SK-N-SH (cell line): ENCODE measurements at regions not wholly inside any gene's neighbourhood (a gene's known extent, or its start where the extent isn't known, plus 50 kb on each side); places are given as distances from the start of the nearest gene placed in this dataset.

Experiments used
- CTCF ChIA-PET: fragments of 300-600, 350-600 bp; formaldehyde crosslinking; extraction: SDS; loops from one replicate; lab custom pipeline; 2021; lab: Yijun Ruan, JAX
- POLR2A ChIA-PET: fragments of 350-600 bp; sonication (Branson Sonifier 250); formaldehyde crosslinking; extraction: SDS; loops from one replicate; lab custom pipeline; 2020; ENCODE audit warnings: antibody characterized with exemption, inconsistent platforms; lab: Yijun Ruan, JAX
- DNase-seq: peaks from one replicate; pipeline ENCODE4 v3.0.0; 2012
- H2AFZ ChIP-seq: fragments of 200-600 bp; sonication (generic); 2 replicates; pipeline ENCODE4 v1.8.1; 2016; ENCODE audit warnings: antibody characterized with exemption, mild to moderate bottlenecking, low read depth
- H3F3A ChIP-seq: fragments of 200-600 bp; sonication (generic); replicated peaks from 2 replicates; pipeline ENCODE3; 2016; ENCODE audit warnings: antibody characterized with exemption, mild to moderate bottlenecking; ENCODE audit not compliant: insufficient read depth
- H3K27ac ChIP-seq, 2 experiments: fragments of 200-500 bp in 1 of 2; fragments of 200-600 bp in 1 of 2; sonication (Bioruptor generic) in 1 of 2; sonication (generic), shearing (Covaris generic) in 1 of 2; 2 replicates each; pipeline versions ENCODE4 v1.5.1 to v1.6.1; 2014 to 2016; ENCODE audit warnings: low read depth in 2 of 2, inconsistent platforms in 1 of 2, low read length in 1 of 2, mild to moderate bottlenecking in 1 of 2, mixed read lengths in 1 of 2
- H3K27me3 ChIP-seq: fragments of 200-600 bp; sonication (generic), shearing (Covaris generic); 2 replicates; pipeline ENCODE4 v1.6.1; 2016; ENCODE audit warnings: mixed run types; ENCODE audit not compliant: insufficient read depth
- H3K36me3 ChIP-seq, 2 experiments: fragments of 200-500 bp in 1 of 2; fragments of 200-600 bp in 1 of 2; sonication (Bioruptor generic) in 1 of 2; sonication (generic) in 1 of 2; replicated peaks in 1 of 2; 2 replicates each; pipeline versions ENCODE3 to v1.5.1; 2014 to 2016; ENCODE audit warnings: low read length in 1 of 2, mild to moderate bottlenecking in 1 of 2; ENCODE audit not compliant: insufficient read depth in 2 of 2, control insufficient read depth in 1 of 2
- H3K4me1 ChIP-seq, 2 experiments: fragments of 200-500 bp in 1 of 2; fragments of 200-600 bp in 1 of 2; sonication (Bioruptor generic) in 1 of 2; sonication (generic), shearing (Covaris generic) in 1 of 2; 2 replicates each; pipeline versions ENCODE4 v1.5.1 to v1.6.1; 2014 to 2016; ENCODE audit warnings: low read depth in 1 of 2, low read length in 1 of 2, mixed run types in 1 of 2; ENCODE audit not compliant: insufficient read depth in 2 of 2, control insufficient read depth in 1 of 2
- H3K4me2 ChIP-seq: fragments of 200-600 bp; sonication (generic), shearing (Covaris generic); 2 replicates; pipeline ENCODE4 v1.6.1; 2017; ENCODE audit warnings: mixed run types
- H3K4me3 ChIP-seq, 2 experiments: fragments of 200-500 bp in 1 of 2; fragments of 200-600 bp in 1 of 2; sonication (Bioruptor generic) in 1 of 2; sonication (generic), shearing (Covaris generic) in 1 of 2; 2 replicates each; pipeline versions ENCODE4 v1.5.1 to v1.8.1; 2014 to 2016; ENCODE audit warnings: low read depth in 2 of 2, inconsistent platforms in 1 of 2, low read length in 1 of 2, mild to moderate bottlenecking in 1 of 2, mixed read lengths in 1 of 2, moderate library complexity in 1 of 2
- H3K79me2 ChIP-seq: fragments of 200-600 bp; sonication (generic); 2 replicates; pipeline ENCODE4 v1.8.1; 2017; ENCODE audit warnings: mild to moderate bottlenecking; ENCODE audit not compliant: insufficient read depth
- H3K9ac ChIP-seq: fragments of 200-600 bp; sonication (generic); 2 replicates; pipeline ENCODE4 v1.6.1; 2017; ENCODE audit warnings: mixed run types
- H3K9me2 ChIP-seq: fragments of 200-600 bp; sonication (generic); 2 replicates; pipeline ENCODE4 v1.6.1; 2017; ENCODE audit warnings: mixed run types
- H3K9me3 ChIP-seq: fragments of 200-600 bp; sonication (generic); 2 replicates; pipeline ENCODE4 v1.6.1; 2017; ENCODE audit warnings: mixed run types, mild to moderate bottlenecking, moderate library complexity
- H4K20me1 ChIP-seq: fragments of 200-600 bp; sonication (generic); 2 replicates; pipeline ENCODE4 v1.6.1; 2017; ENCODE audit warnings: mild to moderate bottlenecking, mixed run types; ENCODE audit not compliant: insufficient read depth
- EZH2phosphoT487 ChIP-seq: fragments of 200-600 bp; sonication (generic); IDR thresholded peaks from 2 replicates; pipeline ENCODE4 v1.6.1; 2017; ENCODE audit warnings: low read depth, mixed run types, mild to moderate bottlenecking, antibody characterized with exemption, moderate library complexity, borderline replicate concordance
- FOSL2 ChIP-seq: IDR thresholded peaks from 2 replicates; pipeline ENCODE4 v1.4.0; 2012; ENCODE audit warnings: low read depth, mild to moderate bottlenecking, moderate library complexity, borderline replicate concordance
- IRF3 ChIP-seq: fragments of 150-350 bp; IDR thresholded peaks from 2 replicates; pipeline ENCODE4 v1.6.1; 2016; ENCODE audit warnings: mild to moderate bottlenecking, low read depth, low read length
- MAX ChIP-seq: IDR thresholded peaks from 2 replicates; pipeline ENCODE4 v1.4.0; 2012; ENCODE audit warnings: low read depth
- MEF2A ChIP-seq: IDR thresholded peaks from 2 replicates; pipeline ENCODE4 v1.4.0; 2012; ENCODE audit warnings: low read depth, borderline replicate concordance
- MXI1 ChIP-seq: IDR thresholded peaks from 2 replicates; pipeline ENCODE4 v1.6.1; 2012; ENCODE audit warnings: mild to moderate bottlenecking, low read depth, low read length, improper control_type of control experiment
- POLR2AphosphoS5 ChIP-seq: IDR thresholded peaks from 2 replicates; pipeline ENCODE4 v1.6.1; 2012; ENCODE audit warnings: low read depth, low read length
- RAD21 ChIP-seq: IDR thresholded peaks from 2 replicates; pipeline ENCODE4 v1.6.1; 2012; ENCODE audit warnings: mild to moderate bottlenecking, low read length
- RFX5 ChIP-seq: IDR thresholded peaks from 2 replicates; pipeline ENCODE4 v1.6.1; 2012; ENCODE audit warnings: mild to moderate bottlenecking, improper control_type of control experiment, low read length
- RXRA ChIP-seq: IDR thresholded peaks from 2 replicates; pipeline ENCODE4 v1.4.0; 2012; ENCODE audit warnings: low read depth, mild to moderate bottlenecking, borderline replicate concordance
- TCF12 ChIP-seq: IDR thresholded peaks from 2 replicates; pipeline ENCODE4 v1.4.0; 2012
- TEAD4 ChIP-seq: IDR thresholded peaks from 2 replicates; pipeline ENCODE4 v1.4.0; 2012; ENCODE audit warnings: mild to moderate bottlenecking, borderline replicate concordance; ENCODE audit not compliant: insufficient read depth
- USF2 ChIP-seq: fragments of 150-350 bp; IDR thresholded peaks from 2 replicates; pipeline ENCODE4 v1.6.1; 2017; ENCODE audit warnings: antibody characterized with exemption, low read length, low read depth, borderline replicate concordance
- ZBTB33 ChIP-seq: IDR thresholded peaks from 2 replicates; pipeline ENCODE4 v1.4.0; 2012; ENCODE audit warnings: low read depth, borderline replicate concordance
- WGBS: methylation state at CpG from one replicate; pipeline ENCODE4 v1.1.6; 2017; ENCODE audit warnings: low lambda C conversion rate; 5-methylcytosine and 5-hydroxymethylcytosine counted together

- Histone ChIP-seq H2AFZ (no peak overlapping the region), H3K36me3 (no peaks in the 10 kb centered on the region), H3K79me2 (no peaks in the 10 kb centered on the region), H3K4me3 (no peak overlapping the region)
- POLR2A ChIA-PET, result no interaction called here
- DNase-seq, result no peak
- no peak for TF ChIP-seq MXI1
- TF ChIP-seq ZBTB33, result no peak
- TF ChIP-seq RAD21, result no peak
- no peak for TF ChIP-seq MEF2A
- no peak for TF ChIP-seq MAX
- TF ChIP-seq TCF12, result no peak
- no peak for TF ChIP-seq RXRA
- TF ChIP-seq, all 33 proteins: peak for 0
- CTCF ChIA-PET, result interaction anchor here (1.2 to 2.4 kb wide), 2 partner anchors 10 to 126 kb away, joined by 3 to 11 read pairs; no protein-coding TSS in a partner anchor
- H3K4me1 ChIP-seq, result peaks cover 0 to 35% of the 10 kb centered on the region in 2 experiments; a peak in 2 of 4 replicates
- no peak overlapping the region for H3K4me2 ChIP-seq
- H3F3A ChIP-seq, result no peaks in the 10 kb centered on the region
- no peaks in the 10 kb centered on the region for H3K27me3 ChIP-seq
- H3K9me2 ChIP-seq, result no peaks in the 10 kb centered on the region
- H3K9me3 ChIP-seq, result no peaks in the 10 kb centered on the region
- no peak overlapping the region; a peak in 1 of 4 replicates for H3K27ac ChIP-seq
- WGBS, result 36% methylated on average over 3 of the region's 3 CpGs
- no peak overlapping the region for H3K9ac ChIP-seq
- no peaks in the 10 kb centered on the region for H4K20me1 ChIP-seq
These were observed 140.0 kb downstream of the NSG2 start for GRCh38 chr5:174185506-174185905.

- POLR2A ChIA-PET, result no interaction called here
- no peaks in the 10 kb centered on the region for H4K20me1 ChIP-seq
- H3K27ac ChIP-seq, result no peak overlapping the region; a peak in 1 of 4 replicates
- no peaks in the 10 kb centered on the region for H3K9me3 ChIP-seq
- WGBS, result 46% methylated on average over 8 of the region's 10 CpGs
- no peak for DNase-seq
- H3K4me2 ChIP-seq, result no peak overlapping the region
- no peaks in the 10 kb centered on the region for H3K9me2 ChIP-seq
- H3K27me3 ChIP-seq, result no peaks in the 10 kb centered on the region
- no peak overlapping the region for H3K9ac ChIP-seq
- H3F3A ChIP-seq, result no peaks in the 10 kb centered on the region
- H3K36me3 ChIP-seq, result no peaks in the 10 kb centered on the region
- no peak overlapping the region for H2AFZ ChIP-seq
- no peak overlapping the region for H3K4me3 ChIP-seq
- CTCF ChIA-PET, result interaction anchor here (0.6 to 2.4 kb wide), 5 partner anchors 11 to 141 kb away, joined by 3 to 11 read pairs (median 3); partner anchors contain the start of gene NSG2
- no peaks in the 10 kb centered on the region for H3K79me2 ChIP-seq
- H3K4me1 ChIP-seq, result peaks cover 0 to 41% of the 10 kb centered on the region in 2 experiments; a peak in 2 of 4 replicates
- no peak for TF ChIP-seq RAD21
- no peak for TF ChIP-seq FOSL2
- no peak for TF ChIP-seq TEAD4
- TF ChIP-seq RFX5, result no peak
- no peak for TF ChIP-seq EZH2phosphoT487
- TF ChIP-seq USF2, result no peak
- TF ChIP-seq MXI1, result no peak
- TF ChIP-seq IRF3, result no peak
- TF ChIP-seq POLR2AphosphoS5, result no peak
- no peak for TF ChIP-seq ZBTB33
- TF ChIP-seq RXRA, result no peak
- TF ChIP-seq TCF12, result no peak
These were observed 140.7 kb downstream of the NSG2 start for GRCh38 chr5:174186096-174186695.
